Neural cell (in vitro differentiated cells): ENCODE measurements at regions not wholly inside any gene's neighbourhood (a gene's known extent, or its start where the extent isn't known, plus 50 kb on each side); places are given as distances from the start of the nearest gene placed in this dataset.

Source experiments
- POLR2AphosphoS5 ChIP-seq: IDR thresholded peaks from 2 replicates; pipeline ENCODE4 v1.6.1; 2012
- TF ChIP-seq, protein P1 (sequence below): fragments of 450-650 bp; IDR thresholded peaks from 2 replicates; pipeline ENCODE4 v1.5.1; 2014; ENCODE audit warnings: antibody characterized with exemption, mild to moderate bottlenecking, moderate library complexity; ENCODE audit not compliant: poor library complexity, severe bottlenecking

DNA sequence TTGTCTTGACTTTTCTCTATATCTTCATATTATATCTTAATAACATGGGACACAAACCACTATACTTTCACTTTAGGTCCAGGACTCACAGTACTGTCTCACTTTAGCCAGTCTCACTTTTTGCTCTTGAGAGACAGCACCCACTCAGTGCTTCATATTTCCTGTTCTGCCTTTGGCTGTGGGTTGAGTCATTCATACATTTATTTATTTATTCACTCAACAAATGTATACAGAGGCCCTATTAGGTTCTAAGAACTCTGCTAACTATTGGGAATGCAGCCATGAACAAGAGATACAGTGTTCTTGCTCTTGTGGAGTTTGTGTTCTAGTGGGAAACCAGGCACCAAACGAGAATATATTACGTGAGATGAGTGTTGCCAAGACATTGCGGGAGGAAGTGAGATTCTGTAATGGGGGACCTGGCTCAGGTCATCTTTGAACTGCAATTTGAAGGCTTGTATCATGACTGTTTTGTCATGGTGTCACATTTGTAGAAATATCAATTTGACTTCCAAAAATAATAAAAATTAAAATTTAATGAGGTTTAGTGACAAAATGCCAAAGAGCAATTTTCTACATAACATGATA, 190.1 kb downstream of the SDHAF3 start:
- TF ChIP-seq, protein P1, sequence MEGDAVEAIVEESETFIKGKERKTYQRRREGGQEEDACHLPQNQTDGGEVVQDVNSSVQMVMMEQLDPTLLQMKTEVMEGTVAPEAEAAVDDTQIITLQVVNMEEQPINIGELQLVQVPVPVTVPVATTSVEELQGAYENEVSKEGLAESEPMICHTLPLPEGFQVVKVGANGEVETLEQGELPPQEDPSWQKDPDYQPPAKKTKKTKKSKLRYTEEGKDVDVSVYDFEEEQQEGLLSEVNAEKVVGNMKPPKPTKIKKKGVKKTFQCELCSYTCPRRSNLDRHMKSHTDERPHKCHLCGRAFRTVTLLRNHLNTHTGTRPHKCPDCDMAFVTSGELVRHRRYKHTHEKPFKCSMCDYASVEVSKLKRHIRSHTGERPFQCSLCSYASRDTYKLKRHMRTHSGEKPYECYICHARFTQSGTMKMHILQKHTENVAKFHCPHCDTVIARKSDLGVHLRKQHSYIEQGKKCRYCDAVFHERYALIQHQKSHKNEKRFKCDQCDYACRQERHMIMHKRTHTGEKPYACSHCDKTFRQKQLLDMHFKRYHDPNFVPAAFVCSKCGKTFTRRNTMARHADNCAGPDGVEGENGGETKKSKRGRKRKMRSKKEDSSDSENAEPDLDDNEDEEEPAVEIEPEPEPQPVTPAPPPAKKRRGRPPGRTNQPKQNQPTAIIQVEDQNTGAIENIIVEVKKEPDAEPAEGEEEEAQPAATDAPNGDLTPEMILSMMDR = no peak
- no peak for TF ChIP-seq POLR2AphosphoS5
